HG03025 (cell line): ENCODE measurements at regions not wholly inside any gene's neighbourhood (a gene's known extent, or its start where the extent isn't known, plus 50 kb on each side); places are given as distances from the start of the nearest gene placed in this dataset.

Experiments used
- ATAC-seq: cut with Tn5 transposase; IDR thresholded peaks from one replicate; pipeline ENCODE4 v1.9.1; 2021; ENCODE audit warnings: mild to moderate bottlenecking, moderate library complexity; ENCODE audit not compliant: unreplicated experiment, low FRiP score

GRCh38 chr11:86124251-86125233, 55.7 kb upstream of the PICALM start:
- ATAC-seq: no peak

DNA sequence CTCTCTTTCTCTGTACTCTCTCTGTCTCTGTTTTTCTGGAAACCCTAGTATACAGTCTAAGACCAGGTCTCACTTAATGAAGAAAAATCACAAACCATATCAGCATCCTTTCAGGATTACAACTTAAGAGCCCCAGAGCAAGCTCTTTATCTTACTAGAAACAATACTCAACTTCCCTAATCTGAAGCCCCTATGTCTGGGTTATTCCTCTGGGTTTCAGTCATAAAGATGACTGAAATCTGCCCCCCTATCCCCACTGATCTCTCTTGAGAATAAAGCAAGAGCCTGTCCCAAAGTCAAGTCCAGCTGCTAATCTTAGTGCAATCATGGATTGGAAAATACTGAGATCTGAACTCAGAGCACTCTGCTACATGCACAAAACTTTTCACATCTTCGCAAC, 53.9 kb upstream of the PICALM start:
- ATAC-seq: no peak

- no peak for ATAC-seq
Observed at GRCh38 chr11:86120807-86121206, 51.9 kb upstream of the PICALM start.

DNA sequence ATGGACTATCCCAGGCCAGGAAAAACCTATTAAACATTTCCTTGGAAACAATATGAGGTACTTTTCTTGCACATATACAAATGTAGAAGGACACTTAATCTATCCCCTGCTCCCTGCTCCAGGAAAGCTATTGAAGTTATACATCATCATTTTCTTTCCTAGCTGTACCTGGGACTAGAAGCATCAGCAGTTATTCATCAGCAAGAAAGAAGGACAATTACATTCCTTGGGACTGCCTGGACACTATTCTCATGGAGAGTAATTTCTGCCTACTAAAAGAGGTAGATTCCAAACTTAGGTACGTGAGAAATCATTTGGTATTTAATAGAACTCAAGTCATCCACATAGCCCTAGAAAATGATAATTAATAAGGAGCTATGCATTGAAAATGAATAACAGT, 51.0 kb upstream of the PICALM start:
- ATAC-seq: no peak

- no peak for ATAC-seq
Observed at GRCh38 chr11:86119077-86119476, 50.2 kb upstream of the PICALM start.
